ENCODE measurements at regions not wholly inside any gene's neighbourhood (a gene's known extent, or its start where the extent isn't known, plus 50 kb on each side); places are given as distances from the start of the nearest gene placed in this dataset.

GRCh38 chr11:90840071-90840470 lies 617.2 kb upstream of the CHORDC1 start:
- Histone ChIP-seq H3K4me3 (no peak overlapping the region), H3K27ac (no peak overlapping the region), H3K36me3 (no peaks in the 10 kb centered on the region), H3K4me1 (no peaks in the 10 kb centered on the region), H3K9me3 (no peaks in the 10 kb centered on the region), H3K27me3 (no peaks in the 10 kb centered on the region)
- intact Hi-C loops (cut with DNase I): no loop called here
- no peak for TF ChIP-seq CTCF (IDR thresholded peaks at IDR 0.05)
- no peak for DNase-seq (ENCODE audit: low spot score in 2 of 2)

GRCh38 chr11:90836031-90836430 lies 613.2 kb upstream of the CHORDC1 start:
- no peaks in the 10 kb centered on the region for H3K4me1 ChIP-seq
- intact Hi-C loops (cut with DNase I): no loop called here
- no peak for TF ChIP-seq CTCF (IDR thresholded peaks at IDR 0.05)
- no peak for DNase-seq (ENCODE audit: low spot score in 2 of 2)
- H3K27ac ChIP-seq: no peak overlapping the region
- H3K27me3 ChIP-seq: no peaks in the 10 kb centered on the region
- no peaks in the 10 kb centered on the region for H3K9me3 ChIP-seq
- no peak overlapping the region for H3K4me3 ChIP-seq
- no peaks in the 10 kb centered on the region for H3K36me3 ChIP-seq

- Histone ChIP-seq H3K27me3 (no peaks in the 10 kb centered on the region), H3K27ac (no peak overlapping the region), H3K9me3 (no peaks in the 10 kb centered on the region), H3K4me3 (no peak overlapping the region), H3K4me1 (no peaks in the 10 kb centered on the region), H3K36me3 (no peaks in the 10 kb centered on the region)
- intact Hi-C loops (cut with DNase I): no loop called here
- no peak for TF ChIP-seq CTCF (IDR thresholded peaks at IDR 0.05)
- DNase-seq (ENCODE audit: low spot score in 2 of 2): no peak
These were observed 600.6 kb upstream of the CHORDC1 start for GRCh38 chr11:90823446-90823845.

- H3K9me3 ChIP-seq: no peaks in the 10 kb centered on the region
- no peaks in the 10 kb centered on the region for H3K36me3 ChIP-seq
- H3K27ac ChIP-seq: no peak overlapping the region
- H3K4me1 ChIP-seq: no peaks in the 10 kb centered on the region
- no peak overlapping the region for H3K4me3 ChIP-seq
- no peaks in the 10 kb centered on the region for H3K27me3 ChIP-seq
- no peak for DNase-seq (ENCODE audit: low spot score in 2 of 2)
- no peak for TF ChIP-seq CTCF (IDR thresholded peaks at IDR 0.05)
- intact Hi-C loops (cut with DNase I): no loop called here
These were observed 600.1 kb upstream of the CHORDC1 start for GRCh38 chr11:90822996-90823395.

GRCh38 chr11:90818196-90818745 lies 595.4 kb upstream of the CHORDC1 start:
- H3K4me3 ChIP-seq: no peak overlapping the region
- no peaks in the 10 kb centered on the region for H3K4me1 ChIP-seq
- no peaks in the 10 kb centered on the region for H3K27me3 ChIP-seq
- no peak overlapping the region for H3K27ac ChIP-seq
- H3K9me3 ChIP-seq: no peaks in the 10 kb centered on the region
- H3K36me3 ChIP-seq: no peaks in the 10 kb centered on the region
- intact Hi-C loops (cut with DNase I): no loop called here
- no peak for TF ChIP-seq CTCF (IDR thresholded peaks at IDR 0.05)
- no peak for DNase-seq (ENCODE audit: low spot score in 2 of 2)

GRCh38 chr11:90809581-90809980 lies 586.7 kb upstream of the CHORDC1 start:
- Histone ChIP-seq H3K4me1 (no peaks in the 10 kb centered on the region), H3K27ac (no peak overlapping the region), H3K36me3 (no peaks in the 10 kb centered on the region), H3K4me3 (no peak overlapping the region), H3K27me3 (no peaks in the 10 kb centered on the region), H3K9me3 (peaks cover 0 to 5% of the 10 kb centered on the region in 2 donors)
- no peak for TF ChIP-seq CTCF (IDR thresholded peaks at IDR 0.05)
- intact Hi-C loops (cut with DNase I): no loop called here
- DNase-seq (ENCODE audit: low spot score in 2 of 2): no peak

Measured in ascending aorta (tissue), 2 donors.